ENCODE measurements at regions not wholly inside any gene's neighbourhood (a gene's known extent, or its start where the extent isn't known, plus 50 kb on each side); places are given as distances from the start of the nearest gene placed in this dataset.

DNA sequence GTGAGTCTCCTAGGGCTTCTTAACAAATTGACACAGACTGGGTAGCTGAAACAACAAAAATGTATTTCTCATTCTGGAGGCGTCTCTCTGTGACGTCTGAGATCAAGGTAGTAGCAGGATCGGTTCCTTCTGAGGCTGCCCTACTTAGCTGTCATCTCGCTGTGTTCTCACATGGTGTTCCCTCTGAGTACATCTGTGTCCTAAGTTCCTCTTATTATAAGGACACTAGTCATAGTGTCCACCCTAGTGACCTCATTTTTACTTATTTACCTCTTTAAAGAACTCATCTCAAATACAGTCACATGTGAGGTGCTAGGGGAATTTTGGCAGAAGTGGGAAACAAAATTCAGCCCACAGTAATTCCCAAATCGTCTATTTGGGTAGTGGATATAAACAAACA, 529.1 kb downstream of the NPIPA7 start:
- TF ChIP-seq, protein P1, sequence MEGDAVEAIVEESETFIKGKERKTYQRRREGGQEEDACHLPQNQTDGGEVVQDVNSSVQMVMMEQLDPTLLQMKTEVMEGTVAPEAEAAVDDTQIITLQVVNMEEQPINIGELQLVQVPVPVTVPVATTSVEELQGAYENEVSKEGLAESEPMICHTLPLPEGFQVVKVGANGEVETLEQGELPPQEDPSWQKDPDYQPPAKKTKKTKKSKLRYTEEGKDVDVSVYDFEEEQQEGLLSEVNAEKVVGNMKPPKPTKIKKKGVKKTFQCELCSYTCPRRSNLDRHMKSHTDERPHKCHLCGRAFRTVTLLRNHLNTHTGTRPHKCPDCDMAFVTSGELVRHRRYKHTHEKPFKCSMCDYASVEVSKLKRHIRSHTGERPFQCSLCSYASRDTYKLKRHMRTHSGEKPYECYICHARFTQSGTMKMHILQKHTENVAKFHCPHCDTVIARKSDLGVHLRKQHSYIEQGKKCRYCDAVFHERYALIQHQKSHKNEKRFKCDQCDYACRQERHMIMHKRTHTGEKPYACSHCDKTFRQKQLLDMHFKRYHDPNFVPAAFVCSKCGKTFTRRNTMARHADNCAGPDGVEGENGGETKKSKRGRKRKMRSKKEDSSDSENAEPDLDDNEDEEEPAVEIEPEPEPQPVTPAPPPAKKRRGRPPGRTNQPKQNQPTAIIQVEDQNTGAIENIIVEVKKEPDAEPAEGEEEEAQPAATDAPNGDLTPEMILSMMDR (IDR thresholded peaks at IDR 0.05; ENCODE audit: insufficient read depth, missing control alignments): no peak
- DNase-seq (ENCODE audit: insufficient read length, low spot score): no peak
- FAIRE-seq: no peak

DNA sequence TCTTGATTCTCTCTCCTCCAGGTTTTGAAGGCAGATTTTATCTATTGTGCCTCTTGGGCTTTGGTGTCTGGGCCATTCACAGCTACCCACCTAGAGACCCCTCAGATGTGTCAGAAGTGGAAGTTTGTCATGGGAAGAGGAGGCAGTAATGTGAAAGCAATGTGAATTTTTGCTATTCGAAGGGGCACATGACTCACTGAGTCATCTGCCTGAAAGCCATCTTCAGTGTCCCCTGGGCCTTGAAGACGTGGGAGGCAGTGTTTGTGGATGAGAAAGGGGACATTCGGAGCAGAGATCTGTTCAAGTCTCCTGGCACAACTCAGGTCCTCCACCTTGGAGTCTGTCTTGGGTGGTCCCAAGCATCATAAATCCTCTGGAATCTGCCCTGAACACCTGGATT, 530.2 kb downstream of the NPIPA7 start:
- TF ChIP-seq, protein P1 (IDR thresholded peaks at IDR 0.05; ENCODE audit: insufficient read depth, missing control alignments): no peak
- no peak for FAIRE-seq
- DNase-seq (ENCODE audit: insufficient read length, low spot score): no peak

DNA sequence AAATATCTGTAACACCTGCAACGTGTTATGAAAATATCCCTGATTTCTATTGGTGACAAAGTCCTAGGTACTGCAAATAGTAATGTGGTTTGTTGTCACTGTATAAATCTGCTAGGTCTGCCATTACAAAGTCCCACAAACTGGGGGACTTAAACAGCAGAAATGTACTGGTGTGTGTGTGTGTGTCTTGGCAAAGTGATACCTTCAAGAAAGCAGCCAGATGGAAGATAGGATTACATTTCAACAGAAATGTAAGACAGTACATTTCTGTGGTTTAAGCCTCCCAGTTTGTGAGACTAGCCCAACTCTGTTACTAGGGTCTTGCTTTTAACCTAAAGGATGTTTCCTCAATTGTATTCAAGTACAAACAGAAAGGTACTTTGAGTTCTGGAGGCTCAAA, 531.7 kb downstream of the NPIPA7 start:
- TF ChIP-seq, protein P1 (IDR thresholded peaks at IDR 0.05; ENCODE audit: insufficient read depth, missing control alignments): no peak
- DNase-seq (ENCODE audit: insufficient read length, low spot score): no peak
- FAIRE-seq: no peak

- FAIRE-seq (no peak), DNase-seq (ENCODE audit: insufficient read length, low spot score) (no peak)
- TF ChIP-seq, protein P1 (IDR thresholded peaks at IDR 0.05; ENCODE audit: insufficient read depth, missing control alignments): no peak
Observed at GRCh38 chr16:16915771-16916170, 536.8 kb downstream of the NPIPA7 start.

DNA sequence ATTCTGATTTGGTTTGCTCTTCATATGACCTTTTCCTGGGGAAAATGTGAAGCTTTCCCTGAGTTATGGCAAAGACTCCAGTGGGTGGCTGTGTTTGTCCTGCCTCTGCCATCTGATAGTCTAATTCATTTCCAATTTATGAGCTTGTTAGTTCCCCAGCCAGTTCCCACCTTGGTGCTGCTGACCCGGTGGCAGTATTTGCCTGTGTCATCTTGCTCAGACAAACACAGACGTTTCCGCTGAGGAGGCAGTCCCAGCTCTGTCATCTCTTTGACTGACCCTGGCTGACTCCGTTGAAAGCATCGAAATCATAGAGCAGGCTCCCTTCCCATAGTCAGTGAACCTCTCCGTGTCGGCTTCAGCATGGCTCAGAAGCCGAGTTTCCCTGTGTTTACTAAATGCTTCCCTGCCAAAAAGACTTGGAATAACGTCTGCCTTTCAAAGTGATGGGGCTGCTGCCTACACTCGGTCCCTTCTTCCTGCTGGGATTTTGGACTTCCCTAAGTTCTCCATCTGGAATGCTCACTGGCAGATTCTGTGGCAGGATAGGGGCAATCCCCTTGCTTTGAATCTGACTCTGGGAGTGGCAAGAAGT, 538.3 kb downstream of the NPIPA7 start:
- TF ChIP-seq, protein P1 (IDR thresholded peaks at IDR 0.05; ENCODE audit: insufficient read depth, missing control alignments): no peak

GRCh38 chr16:16923479-16923878, 544.5 kb downstream of the NPIPA7 start:
- FAIRE-seq (no peak), DNase-seq (ENCODE audit: insufficient read length, low spot score) (no peak)
- TF ChIP-seq, protein P1 (IDR thresholded peaks at IDR 0.05; ENCODE audit: insufficient read depth, missing control alignments): no peak

More for the DNA sequence above, 538.3 kb downstream of the NPIPA7 start:
- FAIRE-seq (no peak), DNase-seq (ENCODE audit: insufficient read length, low spot score) (no peak)

GRCh38 chr16:16924613-16925012, 545.7 kb downstream of the NPIPA7 start:
- TF ChIP-seq, protein P1 (IDR thresholded peaks at IDR 0.05; ENCODE audit: insufficient read depth, missing control alignments): no peak
- no peak for FAIRE-seq
- DNase-seq (ENCODE audit: insufficient read length, low spot score): no peak

Data from D721Med (cell line).